ENCODE measurements at regions not wholly inside any gene's neighbourhood (a gene's known extent, or its start where the extent isn't known, plus 50 kb on each side); places are given as distances from the start of the nearest gene placed in this dataset.

GRCh38 chr18:44541781-44542180 lies 138.9 kb upstream of the SETBP1 start:
- DNase-seq = no peak
- no peak overlapping the region for H3K9ac ChIP-seq
- H3K79me2 ChIP-seq (ENCODE audit: insufficient read depth) = no peaks in the 10 kb centered on the region
- TF ChIP-seq EZH2 (IDR thresholded peaks at IDR 0.05; ENCODE audit: insufficient read depth, poor library complexity, severe bottlenecking) (no peak), EZH2phosphoT487 (IDR thresholded peaks at IDR 0.05; ENCODE audit: insufficient read depth, low read depth) (no peak)
- no peak overlapping the region for H3K4me3 ChIP-seq
- no peak overlapping the region for H3K27ac ChIP-seq
- H3F3A ChIP-seq (ENCODE audit: insufficient read depth) = peaks cover 7% of the 10 kb centered on the region
- H4K20me1 ChIP-seq (ENCODE audit: insufficient read depth) = no peaks in the 10 kb centered on the region
- H3K9me2 ChIP-seq (ENCODE audit: insufficient read depth) = no peaks in the 10 kb centered on the region
- no peaks in the 10 kb centered on the region for H3K27me3 ChIP-seq (replicated peaks; ENCODE audit: insufficient read depth)
- H3K9me3 ChIP-seq (ENCODE audit: low read depth) = no peaks in the 10 kb centered on the region
- in situ Hi-C loops (cut with MboI) = no loop called here
- H2AFZ ChIP-seq = no peak overlapping the region
- WGBS, 2 experiments (ENCODE audit: low coverage in 1 of 2, low lambda C conversion rate in 2 of 2, missing lambda C conversion rate in 2 of 2) = 0% methylated on average over 1 of the region's 1 CpG
- H3K4me2 ChIP-seq (ENCODE audit: unreplicated experiment) = no peak overlapping the region
- H3K4me1 ChIP-seq (ENCODE audit: insufficient read depth) = peaks cover 13% of the 10 kb centered on the region
- H3K36me3 ChIP-seq (ENCODE audit: low read depth) = no peaks in the 10 kb centered on the region

DNA sequence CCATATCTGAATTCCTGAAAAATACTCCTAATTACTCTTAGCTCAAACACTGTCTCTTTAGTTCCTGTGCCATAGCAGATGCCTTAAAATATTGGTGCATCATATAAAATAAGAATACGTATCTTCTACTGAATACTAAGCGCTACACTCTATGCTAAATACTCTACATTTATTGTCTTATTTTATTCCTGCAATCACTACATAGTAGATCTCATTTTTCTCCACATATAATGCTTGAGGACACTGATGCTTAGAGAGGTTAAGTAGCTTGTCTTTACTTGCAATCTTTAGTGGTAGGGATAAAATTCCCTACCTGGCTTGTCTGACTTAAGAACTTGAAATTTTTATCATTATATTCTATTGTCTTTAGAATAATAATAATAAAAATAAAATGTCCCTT lies 137.3 kb upstream of the SETBP1 start:
- Histone ChIP-seq H3K4me3 (no peak overlapping the region), H3K9me3 (ENCODE audit: low read depth) (no peaks in the 10 kb centered on the region), H3K9me2 (ENCODE audit: insufficient read depth) (no peaks in the 10 kb centered on the region), H2AFZ (no peak overlapping the region), H3K4me2 (ENCODE audit: unreplicated experiment) (no peak overlapping the region), H3K27me3 (replicated peaks; ENCODE audit: insufficient read depth) (no peaks in the 10 kb centered on the region), H3K9ac (no peak overlapping the region), H3F3A (ENCODE audit: insufficient read depth) (peaks cover 7% of the 10 kb centered on the region), H3K79me2 (ENCODE audit: insufficient read depth) (no peaks in the 10 kb centered on the region), H3K4me1 (ENCODE audit: insufficient read depth) (peaks cover 3% of the 10 kb centered on the region; the same call in 1 of the 2 replicates), H3K27ac (no peak overlapping the region), H3K36me3 (ENCODE audit: low read depth) (no peaks in the 10 kb centered on the region), H4K20me1 (ENCODE audit: insufficient read depth) (no peaks in the 10 kb centered on the region)
- TF ChIP-seq EZH2phosphoT487 (IDR thresholded peaks at IDR 0.05; ENCODE audit: insufficient read depth, low read depth) (no peak), EZH2 (IDR thresholded peaks at IDR 0.05; ENCODE audit: insufficient read depth, poor library complexity, severe bottlenecking) (no peak)
- 93 to 96% methylated on average over 2 of the region's 2 CpGs for WGBS, 2 experiments (ENCODE audit: low coverage in 1 of 2, low lambda C conversion rate in 2 of 2, missing lambda C conversion rate in 2 of 2)
- in situ Hi-C loops (cut with MboI) = no loop called here
- DNase-seq = no peak

- Histone ChIP-seq H3K79me2 (ENCODE audit: insufficient read depth) (no peaks in the 10 kb centered on the region), H2AFZ (no peak overlapping the region), H3K27me3 (replicated peaks; ENCODE audit: insufficient read depth) (no peaks in the 10 kb centered on the region), H3K9me3 (ENCODE audit: low read depth) (no peaks in the 10 kb centered on the region), H3K9ac (no peak overlapping the region), H4K20me1 (ENCODE audit: insufficient read depth) (no peaks in the 10 kb centered on the region), H3K27ac (no peak overlapping the region), H3F3A (ENCODE audit: insufficient read depth) (peaks cover 11% of the 10 kb centered on the region), H3K9me2 (ENCODE audit: insufficient read depth) (no peaks in the 10 kb centered on the region), H3K4me3 (no peak overlapping the region), H3K36me3 (ENCODE audit: low read depth) (no peaks in the 10 kb centered on the region), H3K4me1 (ENCODE audit: insufficient read depth) (peaks cover 8% of the 10 kb centered on the region; the same call in 1 of the 2 replicates), H3K4me2 (ENCODE audit: unreplicated experiment) (no peak overlapping the region)
- DNase-seq = no peak
- TF ChIP-seq EZH2phosphoT487 (IDR thresholded peaks at IDR 0.05; ENCODE audit: insufficient read depth, low read depth) (no peak), EZH2 (IDR thresholded peaks at IDR 0.05; ENCODE audit: insufficient read depth, poor library complexity, severe bottlenecking) (no peak)
- in situ Hi-C loops (cut with MboI) = no loop called here
- 88 to 97% methylated on average over 2 of the region's 2 CpGs for WGBS, 2 experiments (ENCODE audit: low coverage in 1 of 2, low lambda C conversion rate in 2 of 2, missing lambda C conversion rate in 2 of 2)
Measured at GRCh38 chr18:44545359-44545985, 135.2 kb upstream of the SETBP1 start.

- WGBS, 2 experiments (ENCODE audit: low coverage in 1 of 2, low lambda C conversion rate in 2 of 2, missing lambda C conversion rate in 2 of 2) = 93% methylated on average over 3 of the region's 3 CpGs
- Histone ChIP-seq H3K27me3 (replicated peaks; ENCODE audit: insufficient read depth) (no peaks in the 10 kb centered on the region), H3K27ac (no peak overlapping the region)
Measured at GRCh38 chr18:44546954-44547353, 133.7 kb upstream of the SETBP1 start.

More at GRCh38 chr18:44546954-44547353, 133.7 kb upstream of the SETBP1 start:
- Histone ChIP-seq H3K79me2 (ENCODE audit: insufficient read depth) (no peaks in the 10 kb centered on the region), H3K9ac (no peak overlapping the region), H3K9me2 (ENCODE audit: insufficient read depth) (no peaks in the 10 kb centered on the region), H3F3A (ENCODE audit: insufficient read depth) (peaks cover 11% of the 10 kb centered on the region), H3K4me2 (ENCODE audit: unreplicated experiment) (no peak overlapping the region), H3K4me3 (no peak overlapping the region), H2AFZ (no peak overlapping the region), H3K36me3 (ENCODE audit: low read depth) (no peaks in the 10 kb centered on the region), H4K20me1 (ENCODE audit: insufficient read depth) (no peaks in the 10 kb centered on the region), H3K4me1 (ENCODE audit: insufficient read depth) (peaks cover 8% of the 10 kb centered on the region; the same call in 1 of the 2 replicates), H3K9me3 (ENCODE audit: low read depth) (no peaks in the 10 kb centered on the region)
- DNase-seq = no peak
- in situ Hi-C loops (cut with MboI) = no loop called here
- no peak for TF ChIP-seq EZH2phosphoT487 (IDR thresholded peaks at IDR 0.05; ENCODE audit: insufficient read depth, low read depth)
- no peak for TF ChIP-seq EZH2 (IDR thresholded peaks at IDR 0.05; ENCODE audit: insufficient read depth, poor library complexity, severe bottlenecking)
